Smooth muscle cell of the brain vasculature (primary cell): ENCODE measurements at regions not wholly inside any gene's neighbourhood (a gene's known extent, or its start where the extent isn't known, plus 50 kb on each side); places are given as distances from the start of the nearest gene placed in this dataset.

Experiments used
- DNase-seq: peaks from one replicate; pipeline ENCODE4 v3.0.0-alpha.2; 2012; ENCODE audit warnings: low read depth, low spot score

DNA sequence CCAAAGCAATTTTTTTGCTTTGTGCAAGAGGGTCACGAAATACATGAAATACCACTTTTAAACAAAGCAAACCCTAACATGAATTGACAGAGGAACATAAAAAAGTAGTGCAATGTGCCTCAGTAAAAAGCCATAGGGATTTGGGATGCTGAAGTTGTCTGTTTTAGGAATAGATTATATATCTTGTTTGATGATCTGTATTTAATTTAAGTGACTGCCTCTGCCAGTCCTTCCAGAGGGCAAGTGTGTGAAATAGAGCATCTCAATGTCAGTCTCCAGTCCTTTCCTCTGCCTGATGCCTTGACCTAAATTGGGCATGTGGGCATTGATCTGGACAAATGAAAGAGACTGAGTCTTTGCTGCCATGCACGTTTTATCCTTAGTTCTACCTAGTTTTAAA lies 222.8 kb downstream of the PTPRC start:
- DNase-seq, result no peak

- no peak for DNase-seq
These were observed 225.9 kb downstream of the PTPRC start for GRCh38 chr1:198864695-198865094.

DNA sequence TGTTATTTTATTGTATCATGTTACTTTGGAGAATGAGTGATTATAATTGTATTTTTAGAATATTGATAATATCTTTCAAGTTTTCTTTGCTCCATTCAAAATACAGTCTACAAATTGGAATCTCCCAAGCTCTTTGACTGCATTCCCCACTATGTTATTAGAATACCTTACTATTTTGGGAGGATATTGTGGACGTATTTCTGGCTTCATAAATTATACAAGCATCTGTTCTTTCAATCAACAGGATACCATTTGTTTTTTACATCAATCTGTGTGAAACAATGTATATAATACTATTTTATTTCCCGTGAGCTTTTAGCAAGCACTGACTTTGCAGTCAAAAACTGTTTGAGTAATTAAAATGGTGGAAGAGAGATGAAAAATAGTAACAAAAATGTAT lies 226.5 kb downstream of the PTPRC start:
- no peak for DNase-seq

GRCh38 chr1:198867182-198867581 lies 228.3 kb downstream of the PTPRC start:
- no peak for DNase-seq

GRCh38 chr1:198873696-198874230 lies 234.9 kb downstream of the PTPRC start:
- DNase-seq, result no peak

- no peak for DNase-seq
These were observed 237.6 kb downstream of the PTPRC start for GRCh38 chr1:198876371-198876871.

DNA sequence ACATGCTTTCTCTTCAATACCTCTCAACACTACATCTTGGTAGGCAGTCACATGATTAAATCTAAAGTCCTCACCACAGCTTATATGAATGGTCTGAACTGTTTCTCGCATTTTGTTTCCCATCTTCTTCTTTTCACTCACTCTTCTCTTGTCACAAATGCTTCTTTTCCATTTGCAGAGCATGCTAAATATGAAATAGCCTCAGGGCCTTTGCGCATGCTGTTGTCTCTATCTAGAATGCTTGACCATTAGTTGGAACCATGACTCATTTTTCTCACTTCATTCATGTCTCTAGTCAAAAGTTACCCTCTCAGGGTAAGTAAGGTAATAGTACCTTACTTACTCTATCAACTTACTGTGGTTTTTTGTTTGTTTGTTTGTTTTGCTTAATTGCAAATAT lies 239.7 kb downstream of the PTPRC start:
- no peak for DNase-seq

DNA sequence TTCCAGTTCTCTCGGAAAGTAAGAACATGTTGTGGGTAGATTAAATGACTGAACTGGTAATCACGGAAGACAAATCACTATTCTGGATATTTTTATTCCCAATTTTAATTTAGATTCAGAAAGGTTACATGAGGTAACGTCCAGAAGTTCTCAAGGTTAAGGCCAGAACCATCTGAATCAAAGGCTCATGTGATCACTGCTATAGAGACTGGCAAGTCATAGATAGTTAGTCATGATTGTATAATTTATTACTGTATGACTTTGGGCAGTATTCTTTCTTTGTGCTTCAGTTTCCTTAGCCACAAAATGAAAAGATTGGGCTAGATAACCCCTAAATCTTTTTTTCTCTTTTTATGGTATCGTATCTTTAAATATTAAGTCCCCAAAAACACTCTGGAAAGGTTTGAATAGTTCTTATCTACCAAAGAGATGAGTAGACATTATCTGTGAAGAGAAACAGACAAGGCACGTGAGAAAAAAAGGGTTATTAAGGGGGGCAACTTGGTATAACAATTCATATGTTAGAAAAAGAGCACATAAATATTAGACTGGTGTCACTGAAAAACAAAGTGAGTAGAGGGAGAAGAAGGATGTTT lies 241.0 kb downstream of the PTPRC start:
- DNase-seq, result no peak

GRCh38 chr1:198880397-198880796 lies 241.6 kb downstream of the PTPRC start:
- DNase-seq, result no peak

DNA sequence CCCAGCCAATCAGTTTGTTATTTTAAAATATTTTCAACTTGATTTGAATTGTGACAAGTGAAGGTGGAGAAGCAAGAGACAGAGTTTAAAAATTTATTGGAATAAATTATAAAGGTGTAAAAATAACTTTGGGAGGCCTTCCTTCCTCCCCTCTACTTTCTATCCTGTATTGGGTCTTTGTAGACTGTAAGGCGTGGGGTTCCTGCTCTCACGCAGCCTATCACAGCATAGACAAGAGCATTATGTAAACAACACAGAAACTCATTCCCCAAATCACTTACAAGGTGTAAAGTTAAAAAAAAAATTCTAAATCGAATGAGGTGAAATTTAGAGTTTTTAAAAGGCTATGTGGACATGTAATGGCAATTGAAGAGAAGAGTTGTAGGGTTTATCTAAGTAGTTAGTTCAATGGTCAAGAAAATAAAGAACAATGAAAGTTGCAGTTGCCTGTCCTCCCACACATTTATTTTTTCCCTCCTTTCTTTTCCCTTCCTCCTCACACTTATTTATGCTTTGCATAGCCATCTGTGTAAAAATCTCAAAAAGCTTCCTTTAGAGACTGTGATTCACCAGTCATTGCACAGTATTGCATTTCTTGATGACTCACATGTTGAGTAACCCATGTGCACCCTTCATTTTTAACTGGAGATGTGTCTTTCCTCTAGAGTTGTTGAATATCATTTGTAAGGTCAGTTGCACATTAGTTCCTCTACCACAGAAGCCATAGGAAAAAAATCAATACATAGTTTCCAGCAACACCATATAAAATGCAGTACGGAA lies 242.2 kb downstream of the PTPRC start:
- no peak for DNase-seq

DNA sequence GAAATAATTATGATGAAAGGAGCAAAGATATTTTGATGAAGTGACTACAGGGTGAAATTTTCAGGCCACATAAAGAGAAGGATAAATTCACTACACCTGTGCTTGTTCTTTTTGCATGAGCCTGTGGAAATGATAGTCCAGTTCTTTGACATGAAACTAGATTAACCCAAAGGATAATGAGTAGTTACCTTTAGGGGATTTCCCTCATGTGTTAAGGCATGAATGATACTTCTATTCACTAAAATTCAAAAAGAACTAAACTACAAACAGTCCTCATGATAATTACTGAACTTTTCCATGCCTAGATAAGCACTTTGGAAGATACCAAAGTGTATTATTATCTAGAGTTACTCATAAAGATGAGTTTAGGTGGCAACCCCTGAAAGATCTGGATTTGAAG lies 244.3 kb downstream of the PTPRC start:
- DNase-seq, result no peak

GRCh38 chr1:198887866-198888265 lies 249.0 kb downstream of the PTPRC start:
- DNase-seq, result no peak

DNA sequence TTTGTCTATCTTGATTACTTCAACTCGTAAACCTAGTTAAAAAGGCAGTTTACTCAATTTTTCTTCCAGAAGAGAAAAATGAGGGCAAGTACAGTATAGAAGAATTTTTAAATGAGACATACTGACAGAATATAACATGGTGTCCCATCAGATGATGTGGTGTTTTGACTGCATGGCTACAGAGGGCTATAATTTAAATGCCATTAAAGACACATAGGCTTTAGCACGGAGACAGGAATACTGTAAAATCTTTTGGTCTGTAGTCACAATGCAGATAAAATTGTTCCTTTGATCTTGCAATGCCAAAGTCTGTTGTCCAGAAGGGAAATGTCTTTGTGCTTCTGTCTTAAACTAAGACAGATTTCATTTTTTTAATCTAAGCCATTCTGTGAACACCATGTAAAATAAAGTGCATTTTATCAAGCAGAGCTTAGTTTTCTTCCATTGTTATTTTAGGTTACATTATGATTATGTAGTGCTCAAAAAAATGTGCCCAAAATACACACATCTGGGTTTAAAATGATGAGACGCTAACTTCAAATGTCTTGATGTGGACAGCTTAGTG lies 249.6 kb downstream of the PTPRC start:
- DNase-seq, result no peak

DNA sequence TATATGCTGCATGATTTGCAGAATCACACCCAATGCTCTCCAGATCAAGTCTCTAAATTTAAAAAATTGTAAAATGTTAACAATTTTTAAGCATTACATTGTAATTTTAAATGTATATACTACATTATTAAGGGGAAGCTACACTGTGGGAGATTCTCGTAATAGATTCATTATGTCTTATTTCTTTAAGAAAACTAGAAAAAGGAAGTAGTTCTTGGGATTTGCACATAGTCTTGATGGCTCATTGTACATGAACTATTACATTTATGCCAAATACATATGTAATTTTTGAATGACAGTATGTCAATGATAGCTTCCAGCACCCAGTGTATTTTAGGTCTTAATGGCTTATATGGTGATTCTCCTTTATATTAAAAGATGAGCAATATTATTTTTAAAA lies 250.3 kb downstream of the PTPRC start:
- no peak for DNase-seq

DNA sequence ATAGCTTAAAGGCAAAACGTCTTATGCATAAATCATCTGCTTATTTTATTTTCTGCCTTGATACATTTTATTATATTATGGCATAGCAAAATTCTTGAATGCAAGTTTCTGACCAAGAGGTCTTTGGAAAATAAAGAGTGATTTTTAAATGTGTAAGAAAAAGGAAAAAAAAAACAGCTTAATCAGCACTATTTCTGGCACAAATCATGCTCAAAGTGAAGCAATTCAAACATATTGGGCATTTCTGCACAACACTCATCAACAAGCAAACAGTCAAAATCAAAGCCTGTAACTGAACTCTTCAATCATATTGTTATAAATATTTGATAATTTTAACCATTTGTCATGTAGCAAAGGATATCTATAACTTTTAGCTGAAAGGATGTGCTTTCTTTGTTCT lies 250.9 kb downstream of the PTPRC start:
- DNase-seq, result no peak

- DNase-seq, result no peak
These were observed 251.5 kb downstream of the PTPRC start for GRCh38 chr1:198890214-198890930.

DNA sequence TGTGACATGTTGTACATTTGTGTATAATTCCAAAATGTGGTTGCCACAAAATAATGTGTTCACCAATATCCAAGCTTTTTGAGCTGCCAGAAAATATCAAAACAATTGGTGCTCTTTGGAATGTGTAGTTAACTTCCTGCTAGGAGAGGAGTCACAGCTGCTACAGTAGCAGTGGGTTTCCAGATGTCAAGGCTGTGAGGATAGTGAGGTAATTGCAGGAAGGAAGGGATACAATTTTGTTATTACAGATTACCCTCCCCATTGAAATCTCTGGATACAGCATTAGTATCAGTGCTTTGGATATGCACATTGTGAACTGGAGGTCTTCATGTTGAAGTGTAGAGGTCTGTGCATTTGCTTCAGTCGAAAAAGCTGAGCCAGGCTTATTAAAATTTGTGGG lies 253.2 kb downstream of the PTPRC start:
- DNase-seq, result no peak

GRCh38 chr1:198893141-198893540 lies 254.3 kb downstream of the PTPRC start:
- DNase-seq, result no peak

- no peak for DNase-seq
These were observed 255.1 kb downstream of the PTPRC start for GRCh38 chr1:198893763-198894444.

DNA sequence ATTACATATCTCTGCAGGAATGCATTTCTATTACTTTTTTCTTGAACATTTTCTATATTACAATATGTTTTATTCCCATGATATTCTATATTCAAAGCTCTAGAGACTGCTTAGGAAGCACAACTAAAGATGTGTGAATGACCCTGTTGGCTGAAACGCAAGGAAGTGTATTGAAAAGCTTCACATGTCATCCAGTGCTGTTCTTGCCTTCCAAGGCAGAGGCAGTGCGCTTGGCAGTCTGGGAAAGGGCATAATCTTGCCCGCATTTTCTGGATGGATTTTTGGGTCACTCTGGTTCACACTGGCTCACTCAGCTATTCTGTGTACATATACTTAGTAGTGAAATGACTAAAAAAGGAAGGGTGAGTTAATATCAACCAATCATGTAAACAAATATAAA lies 262.4 kb downstream of the PTPRC start:
- DNase-seq, result no peak

DNA sequence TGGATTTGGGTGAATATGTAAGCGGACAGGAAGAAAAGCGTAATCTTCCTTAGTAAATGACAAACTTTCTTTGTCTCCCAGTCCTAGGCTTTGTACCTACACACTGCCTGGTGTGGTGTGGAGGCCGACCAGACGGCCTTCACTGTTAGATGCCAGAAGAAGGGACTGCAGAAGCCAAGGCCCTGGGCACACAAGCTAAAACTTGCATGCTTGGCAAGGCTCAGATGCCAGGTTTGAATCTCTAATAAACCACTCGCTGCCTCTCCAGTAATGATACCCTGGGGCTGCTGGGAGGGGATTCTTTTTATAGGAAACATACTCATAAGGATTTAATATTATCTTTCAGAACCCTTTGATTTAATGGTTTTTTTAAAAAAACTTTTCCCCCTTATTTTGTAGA lies 263.8 kb downstream of the PTPRC start:
- DNase-seq, result no peak

- no peak for DNase-seq
These were observed 264.4 kb downstream of the PTPRC start for GRCh38 chr1:198903203-198903602.
